Lower lobe of right lung (tissue), 2 donors: ENCODE measurements at regions not wholly inside any gene's neighbourhood (a gene's known extent, or its start where the extent isn't known, plus 50 kb on each side); places are given as distances from the start of the nearest gene placed in this dataset.
"Not testable (repeated sequence)": the region's sequence is repeated elsewhere in the genome, so short reads cannot be mapped to it uniquely, and the experiment has no call there.

Source experiments
- ATAC-seq, 2 donors: fragments of 200-7000 bp; cut with Tn5 transposase; one replicate each; pipeline ENCODE4 v1.9.1; 2020 to 2022; ENCODE audit warnings: mild to moderate bottlenecking in 2 of 2, moderate library complexity in 2 of 2
- DNase-seq: peaks from one replicate; pipeline ENCODE4 v3.0.0-alpha.2; 2020
- H3K27ac ChIP-seq: fragments of 200-600 bp; one replicate; pipeline ENCODE4 v1.8.0; 2022
- H3K27me3 ChIP-seq: fragments of 200-600 bp; one replicate; pipeline ENCODE4 v1.8.0; 2022; ENCODE audit warnings: low read depth
- H3K36me3 ChIP-seq: fragments of 200-600 bp; one replicate; pipeline ENCODE4 v1.8.0; 2022; ENCODE audit warnings: mild to moderate bottlenecking
- H3K4me1 ChIP-seq: fragments of 200-600 bp; one replicate; pipeline ENCODE4 v1.8.0; 2022
- H3K4me3 ChIP-seq: fragments of 200-600 bp; one replicate; pipeline ENCODE4 v1.8.0; 2022; ENCODE audit warnings: mild to moderate bottlenecking
- H3K9me3 ChIP-seq: fragments of 200-600 bp; one replicate; pipeline ENCODE4 v1.8.0; 2022
- intact Hi-C: fragments of 100-400 bp; cut with DNase I; formaldehyde crosslinking; loops from one replicate; pipeline ENCODE4 v1.11.0; 2022
- TF ChIP-seq, protein P1 (sequence below): fragments of 200-600 bp; IDR thresholded peaks from one replicate; pipeline ENCODE4 v1.8.0; 2022; ENCODE audit warnings: antibody characterized with exemption, mild to moderate bottlenecking
- donor health status: DM: no; HTN: yes; CAD: no; lungs with severe emphysema.

- H3K27ac ChIP-seq, result no peak overlapping the region
- H3K4me1 ChIP-seq, result no peaks in the 10 kb centered on the region
- intact Hi-C loops, result no loop called here
- TF ChIP-seq, protein P1, sequence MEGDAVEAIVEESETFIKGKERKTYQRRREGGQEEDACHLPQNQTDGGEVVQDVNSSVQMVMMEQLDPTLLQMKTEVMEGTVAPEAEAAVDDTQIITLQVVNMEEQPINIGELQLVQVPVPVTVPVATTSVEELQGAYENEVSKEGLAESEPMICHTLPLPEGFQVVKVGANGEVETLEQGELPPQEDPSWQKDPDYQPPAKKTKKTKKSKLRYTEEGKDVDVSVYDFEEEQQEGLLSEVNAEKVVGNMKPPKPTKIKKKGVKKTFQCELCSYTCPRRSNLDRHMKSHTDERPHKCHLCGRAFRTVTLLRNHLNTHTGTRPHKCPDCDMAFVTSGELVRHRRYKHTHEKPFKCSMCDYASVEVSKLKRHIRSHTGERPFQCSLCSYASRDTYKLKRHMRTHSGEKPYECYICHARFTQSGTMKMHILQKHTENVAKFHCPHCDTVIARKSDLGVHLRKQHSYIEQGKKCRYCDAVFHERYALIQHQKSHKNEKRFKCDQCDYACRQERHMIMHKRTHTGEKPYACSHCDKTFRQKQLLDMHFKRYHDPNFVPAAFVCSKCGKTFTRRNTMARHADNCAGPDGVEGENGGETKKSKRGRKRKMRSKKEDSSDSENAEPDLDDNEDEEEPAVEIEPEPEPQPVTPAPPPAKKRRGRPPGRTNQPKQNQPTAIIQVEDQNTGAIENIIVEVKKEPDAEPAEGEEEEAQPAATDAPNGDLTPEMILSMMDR, result no peak
- H3K4me3 ChIP-seq, result no peak overlapping the region
- ATAC-seq, result peak; percentile 91 to 95
- H3K36me3 ChIP-seq, result no peaks in the 10 kb centered on the region
- no peaks in the 10 kb centered on the region for H3K9me3 ChIP-seq
- no peaks in the 10 kb centered on the region for H3K27me3 ChIP-seq
- no peak for DNase-seq
Measured at GRCh38 chr2:230627806-230628724, 84.6 kb upstream of the CAB39 start.

- Histone ChIP-seq H3K9me3 (no peaks in the 10 kb centered on the region), H3K36me3 (no peaks in the 10 kb centered on the region), H3K4me3 (no peak overlapping the region), H3K27ac (no peak overlapping the region), H3K4me1 (peaks cover 4% of the 10 kb centered on the region), H3K27me3 (no peaks in the 10 kb centered on the region)
- ATAC-seq, result no peak
- intact Hi-C loops, result no loop called here
- DNase-seq, result no peak
- TF ChIP-seq, protein P1, result no peak
Measured at GRCh38 chr2:230631470-230631869, 81.2 kb upstream of the CAB39 start.

DNA sequence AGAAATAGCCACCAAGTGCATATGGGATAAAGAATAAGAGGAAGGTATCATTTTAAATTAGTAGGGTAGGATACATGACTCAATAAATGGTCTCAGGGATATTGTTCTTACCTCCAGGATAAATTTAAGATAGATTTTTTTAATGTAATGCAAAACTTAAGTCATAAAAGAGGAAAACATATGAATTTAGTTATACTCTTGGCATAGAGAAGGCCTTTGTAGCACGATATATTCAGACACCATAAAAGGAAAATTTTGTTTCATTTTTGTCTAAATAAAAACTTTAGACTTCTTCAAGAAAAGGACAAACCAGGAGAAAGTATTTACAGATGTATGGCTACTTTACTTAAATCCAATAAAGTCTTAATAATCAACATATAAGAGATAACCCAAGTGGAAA lies 78.5 kb upstream of the CAB39 start:
- H3K27ac ChIP-seq, result no peak overlapping the region
- H3K4me3 ChIP-seq, result no peak overlapping the region
- H3K9me3 ChIP-seq, result no peaks in the 10 kb centered on the region
- peaks cover 4% of the 10 kb centered on the region for H3K4me1 ChIP-seq
- intact Hi-C loops, result no loop called here
- DNase-seq (no peak), ATAC-seq (no peak)
- H3K36me3 ChIP-seq, result no peaks in the 10 kb centered on the region
- TF ChIP-seq, protein P1, result no peak
- no peaks in the 10 kb centered on the region for H3K27me3 ChIP-seq

DNA sequence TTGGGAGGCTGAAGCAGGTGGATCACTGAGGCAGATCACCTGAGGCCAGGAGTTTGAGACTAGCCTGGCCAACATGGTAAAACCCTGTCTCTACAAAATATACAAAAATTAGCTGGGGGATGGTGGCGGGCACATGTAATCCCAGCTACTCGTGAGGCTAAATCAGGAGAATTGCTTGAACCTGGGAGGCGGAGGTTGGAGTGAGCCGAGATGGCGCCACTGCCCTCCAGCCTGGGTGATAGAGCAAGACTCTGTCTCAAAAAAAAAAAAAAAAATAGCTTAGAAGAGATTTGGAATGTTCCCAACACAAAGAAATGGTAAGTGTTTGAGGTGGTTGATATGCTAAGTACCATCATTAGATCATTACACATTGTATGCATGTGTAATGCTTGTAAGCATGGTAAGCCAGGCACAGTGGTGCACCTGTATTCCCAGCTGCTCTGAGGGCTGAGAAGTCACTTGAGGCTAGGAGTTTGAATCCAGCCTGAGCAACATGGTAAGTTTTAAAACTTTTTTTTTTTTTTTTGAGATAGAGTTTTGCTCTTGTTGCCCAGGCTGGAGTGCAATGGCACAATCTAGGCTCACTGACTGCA lies 77.8 kb upstream of the CAB39 start:
- H3K36me3 ChIP-seq, DNase-seq, H3K27ac ChIP-seq, H3K9me3 ChIP-seq, intact Hi-C loops, H3K4me1 ChIP-seq, H3K27me3 ChIP-seq, H3K4me3 ChIP-seq: not testable (repeated sequence)
- peak; percentile 93 to 97 for ATAC-seq

DNA sequence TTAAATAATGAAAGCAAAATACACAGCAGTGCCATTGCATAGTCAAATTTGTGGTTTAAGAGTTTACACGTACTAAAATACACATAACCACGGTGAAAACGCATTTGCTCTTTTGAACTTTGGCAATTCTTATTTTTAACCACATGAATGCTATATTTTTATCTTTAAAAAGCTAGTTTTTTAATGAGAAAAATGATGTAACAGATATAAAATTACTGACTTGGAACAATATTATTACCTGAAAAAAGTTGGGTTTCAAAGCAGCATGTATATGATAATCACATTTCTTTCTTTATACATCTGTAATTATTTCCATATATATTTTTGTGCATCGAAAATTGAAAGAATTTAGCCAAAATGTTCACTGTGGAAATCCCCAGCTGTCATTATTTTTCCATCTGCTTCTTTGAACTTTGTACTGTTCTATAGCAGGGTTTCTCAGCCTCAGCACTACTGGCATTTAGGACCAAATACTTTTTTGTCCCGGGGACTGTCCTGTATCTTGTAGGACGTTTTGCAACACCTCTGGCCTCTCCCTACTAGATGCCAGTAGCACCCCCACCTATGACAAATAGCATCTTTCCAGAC lies 75.9 kb upstream of the CAB39 start:
- Histone ChIP-seq H3K4me3 (no peak overlapping the region), H3K27me3 (no peaks in the 10 kb centered on the region), H3K36me3 (no peaks in the 10 kb centered on the region), H3K9me3 (no peaks in the 10 kb centered on the region), H3K27ac (no peak overlapping the region), H3K4me1 (peaks cover 4% of the 10 kb centered on the region)
- DNase-seq (no peak), ATAC-seq (no peak)
- TF ChIP-seq, protein P1, result no peak
- intact Hi-C loops, result no loop called here

- H3K4me3 ChIP-seq, H3K27ac ChIP-seq, ATAC-seq, H3K27me3 ChIP-seq, DNase-seq, H3K36me3 ChIP-seq, intact Hi-C loops, H3K4me1 ChIP-seq, H3K9me3 ChIP-seq: not testable (repeated sequence)
Measured at GRCh38 chr2:230637486-230637885, 75.2 kb upstream of the CAB39 start.
